ENCODE measurements at regions not wholly inside any gene's neighbourhood (a gene's known extent, or its start where the extent isn't known, plus 50 kb on each side); places are given as distances from the start of the nearest gene placed in this dataset.

GRCh38 chr2:180061085-180061484 lies 54.0 kb upstream of the CWC22 start:
- TF ChIP-seq SIN3A (IDR thresholded peaks at IDR 0.05; ENCODE audit: borderline replicate concordance, insufficient read depth, low read length) (no peak), FOXP2 (optimal IDR thresholded peaks at IDR 0.05; ENCODE audit: borderline replicate concordance, extremely low read depth, extremely low read length, insufficient read depth) (no peak), REST (IDR thresholded peaks at IDR 0.05; ENCODE audit: insufficient read depth in 1 of 2, low read depth in 2 of 2, low read length in 2 of 2) (no peak), POLR2AphosphoS5 (IDR thresholded peaks at IDR 0.05; ENCODE audit: low read depth, low read length) (no peak), TAF1 (IDR thresholded peaks at IDR 0.05; ENCODE audit: borderline replicate concordance, insufficient read depth, low read length) (no peak)
